Body of pancreas (tissue), 4 donors: ENCODE measurements at regions not wholly inside any gene's neighbourhood (a gene's known extent, or its start where the extent isn't known, plus 50 kb on each side); places are given as distances from the start of the nearest gene placed in this dataset.

Experiments
- ATAC-seq: fragments of 150-250 bp; one replicate; pipeline ENCODE4 v1.9.1; 2016
- DNase-seq, 4 donors: peaks; one replicate each; pipeline ENCODE4 v3.0.0-alpha.2; 2019
- H3K27ac ChIP-seq, 4 donors: fragments of 200-600 bp; sonication (generic); 1 replicate in 3 of 4; 2 replicates in 1 of 4; pipeline versions ENCODE4 v1.5.1 to v1.6.1; 2016 to 2019; ENCODE audit warnings: mild to moderate bottlenecking in 1 of 4, mixed read lengths in 1 of 4, moderate library complexity in 1 of 4
- H3K27me3 ChIP-seq, 2 donors: fragments of 200-600 bp; sonication (generic); one replicate each; pipeline ENCODE4 v1.6.0; 2016; ENCODE audit warnings: mild to moderate bottlenecking in 1 of 2
- H3K36me3 ChIP-seq, 2 donors: fragments of 200-600 bp; sonication (generic); replicated peaks in 1 of 2; 2 replicates each; pipeline ENCODE4 v1.5.1; 2016; ENCODE audit warnings: low read depth in 2 of 2; ENCODE audit not compliant: insufficient read depth in 1 of 2
- H3K4me1 ChIP-seq: fragments of 200-600 bp; sonication (generic); one replicate; pipeline ENCODE4 v1.6.0; 2016
- H3K4me3 ChIP-seq, 2 donors: fragments of 200-600 bp; sonication (generic); 1 replicate in 1 of 2; 2 replicates in 1 of 2; pipeline ENCODE4 v1.5.1; 2016 to 2019
- H3K9me3 ChIP-seq, 3 donors: fragments of 200-600 bp; sonication (generic); 1 replicate in 2 of 3; 2 replicates in 1 of 3; pipeline ENCODE4 v1.5.1; 2016
- POLR2A ChIP-seq, 3 donors: fragments of 450-650 bp; IDR thresholded peaks; one replicate each; pipeline ENCODE4 v1.6.1; 2016; ENCODE audit warnings: antibody characterized with exemption in 3 of 3, mild to moderate bottlenecking in 2 of 3
- WGBS, 2 donors: methylation state at CpG; one replicate each; pipeline ENCODE4 v1.1.5; 2017; 5-methylcytosine and 5-hydroxymethylcytosine counted together
- intact Hi-C: fragments of 100-400 bp; cut with DNase I; formaldehyde crosslinking; loops from one replicate; pipeline ENCODE4 v1.15.1; 2023
- TF ChIP-seq, protein P1 (sequence below), 7 experiments: fragments of 450-650 bp in 4 of 7; fragments of 200-600 bp in 3 of 7; sonication (generic) in 3 of 7; IDR thresholded peaks; one replicate each; pipeline ENCODE4 v1.5.1; 2016 to 2019; ENCODE audit warnings: antibody characterized with exemption in 7 of 7

DNA sequence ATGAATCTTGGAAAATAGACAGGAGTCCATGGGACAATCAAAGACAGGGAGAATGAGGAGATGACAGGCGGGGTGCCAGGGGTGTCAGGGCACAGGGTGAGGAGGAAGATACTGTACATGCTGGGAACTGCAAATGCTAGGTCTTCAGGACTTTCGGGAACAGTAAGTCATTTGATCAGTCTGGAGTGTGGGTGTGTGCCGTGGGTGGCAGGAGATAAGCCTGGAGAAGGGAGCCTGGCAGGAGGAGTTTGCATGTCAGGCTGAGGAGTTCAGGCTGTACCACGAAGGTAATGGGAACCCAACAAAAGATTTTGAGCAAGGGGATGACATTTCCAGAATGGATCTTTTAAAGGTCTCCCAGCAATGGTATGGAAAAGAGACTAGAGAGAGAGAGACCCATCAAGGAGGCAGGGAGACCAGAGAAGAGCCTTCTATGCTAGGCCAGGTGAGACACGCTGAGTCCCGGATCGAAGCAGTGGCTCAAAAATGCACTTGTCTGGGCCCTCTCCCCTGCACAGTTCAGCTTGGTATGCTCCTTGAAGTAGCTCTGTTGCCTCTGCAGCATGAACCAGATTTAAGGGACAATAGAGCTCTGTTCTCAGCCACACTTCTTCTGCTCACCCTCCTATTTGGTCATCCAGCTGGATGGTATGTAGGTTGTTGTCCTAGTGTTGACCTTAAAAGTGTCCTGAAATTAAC lies 77.0 kb upstream of the FER start:
- intact Hi-C loops, result no loop called here
- no peak for TF ChIP-seq POLR2A (IDR thresholded peaks at IDR 0.05)
- TF ChIP-seq, protein P1, sequence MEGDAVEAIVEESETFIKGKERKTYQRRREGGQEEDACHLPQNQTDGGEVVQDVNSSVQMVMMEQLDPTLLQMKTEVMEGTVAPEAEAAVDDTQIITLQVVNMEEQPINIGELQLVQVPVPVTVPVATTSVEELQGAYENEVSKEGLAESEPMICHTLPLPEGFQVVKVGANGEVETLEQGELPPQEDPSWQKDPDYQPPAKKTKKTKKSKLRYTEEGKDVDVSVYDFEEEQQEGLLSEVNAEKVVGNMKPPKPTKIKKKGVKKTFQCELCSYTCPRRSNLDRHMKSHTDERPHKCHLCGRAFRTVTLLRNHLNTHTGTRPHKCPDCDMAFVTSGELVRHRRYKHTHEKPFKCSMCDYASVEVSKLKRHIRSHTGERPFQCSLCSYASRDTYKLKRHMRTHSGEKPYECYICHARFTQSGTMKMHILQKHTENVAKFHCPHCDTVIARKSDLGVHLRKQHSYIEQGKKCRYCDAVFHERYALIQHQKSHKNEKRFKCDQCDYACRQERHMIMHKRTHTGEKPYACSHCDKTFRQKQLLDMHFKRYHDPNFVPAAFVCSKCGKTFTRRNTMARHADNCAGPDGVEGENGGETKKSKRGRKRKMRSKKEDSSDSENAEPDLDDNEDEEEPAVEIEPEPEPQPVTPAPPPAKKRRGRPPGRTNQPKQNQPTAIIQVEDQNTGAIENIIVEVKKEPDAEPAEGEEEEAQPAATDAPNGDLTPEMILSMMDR (IDR thresholded peaks at IDR 0.05), result no peak

DNA sequence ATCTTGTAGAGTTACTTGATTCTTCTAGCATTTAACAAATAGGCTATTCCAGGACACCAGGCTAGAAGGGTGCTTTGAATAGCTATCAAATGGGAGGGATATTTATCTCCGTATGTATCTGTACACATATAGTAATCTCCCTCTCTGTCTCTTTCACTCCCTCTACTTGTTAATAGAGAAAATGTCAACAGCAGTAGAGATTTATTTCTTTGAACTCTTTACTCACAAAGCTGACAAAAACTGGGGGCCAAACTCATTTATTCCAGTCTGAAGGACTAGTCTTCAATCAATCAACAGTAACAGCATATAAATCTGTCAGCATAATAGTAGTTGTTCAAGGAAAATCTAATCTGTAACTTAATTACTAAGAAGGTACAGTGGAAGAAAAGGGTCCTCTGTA lies 78.2 kb upstream of the FER start:
- no peaks in the 10 kb centered on the region for H3K4me1 ChIP-seq
- H3K36me3 ChIP-seq, result no peaks in the 10 kb centered on the region
- ATAC-seq (no peak), DNase-seq (no peak)
- intact Hi-C loops, result no loop called here
- TF ChIP-seq, protein P1 (IDR thresholded peaks at IDR 0.05), result no peak
- TF ChIP-seq POLR2A (IDR thresholded peaks at IDR 0.05), result no peak
- H3K4me3 ChIP-seq, result no peak overlapping the region
- no peak overlapping the region for H3K27ac ChIP-seq
- H3K9me3 ChIP-seq, result no peaks in the 10 kb centered on the region
- 81 to 84% methylated on average over 1 of the region's 1 CpG for WGBS, 2 donors
- H3K27me3 ChIP-seq, result no peaks in the 10 kb centered on the region

More for the DNA sequence above, 77.0 kb upstream of the FER start:
- Histone ChIP-seq H3K27ac (no peak overlapping the region), H3K4me3 (no peak overlapping the region), H3K36me3 (no peaks in the 10 kb centered on the region), H3K9me3 (no peaks in the 10 kb centered on the region), H3K27me3 (no peaks in the 10 kb centered on the region), H3K4me1 (no peaks in the 10 kb centered on the region)
- 25 to 41% methylated on average over 7 of the region's 7 CpGs for WGBS, 2 donors
- ATAC-seq (peak; percentile 62), DNase-seq (no peak)

DNA sequence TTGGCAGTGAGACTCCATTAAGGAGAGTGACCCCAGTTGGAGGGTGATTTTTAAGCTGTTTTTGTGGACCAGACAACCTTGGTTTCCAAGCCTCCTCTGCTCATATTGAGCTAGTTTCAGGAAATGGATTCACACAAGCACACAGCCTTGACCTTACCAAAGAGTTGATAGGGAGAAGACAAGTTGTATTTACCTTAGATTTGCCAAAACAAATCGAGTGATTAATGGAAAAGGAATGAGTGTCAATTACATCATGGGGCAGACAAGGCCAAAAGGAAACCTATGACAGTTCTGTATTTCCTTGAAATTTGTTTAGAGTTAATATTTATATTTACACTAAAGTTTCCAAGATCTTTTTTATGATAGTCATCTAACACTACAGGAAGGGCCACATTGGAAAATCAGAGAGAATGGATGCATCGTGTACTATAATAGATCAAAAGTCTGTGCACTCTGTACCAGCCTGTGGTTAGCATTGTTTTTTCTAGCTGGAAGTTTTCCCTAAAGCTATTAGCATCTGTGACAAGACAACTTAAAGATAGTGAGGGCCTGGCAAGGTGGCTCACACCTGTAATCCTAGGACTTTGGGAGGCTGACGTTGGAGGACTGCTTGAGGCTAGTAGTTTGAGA lies 86.0 kb upstream of the FER start:
- no peaks in the 10 kb centered on the region for H3K9me3 ChIP-seq
- H3K27ac ChIP-seq, result no peak overlapping the region
- TF ChIP-seq POLR2A (IDR thresholded peaks at IDR 0.05), result no peak
- TF ChIP-seq, protein P1 (IDR thresholded peaks at IDR 0.05), result no peak
- intact Hi-C loops, result no loop called here
- no peak overlapping the region for H3K4me3 ChIP-seq
- no peaks in the 10 kb centered on the region for H3K36me3 ChIP-seq
- ATAC-seq (peak; percentile 64), DNase-seq (no peak)
- 49 to 57% methylated on average over 3 of the region's 3 CpGs for WGBS, 2 donors
- no peaks in the 10 kb centered on the region for H3K27me3 ChIP-seq
- H3K4me1 ChIP-seq, result peaks cover 7% of the 10 kb centered on the region

DNA sequence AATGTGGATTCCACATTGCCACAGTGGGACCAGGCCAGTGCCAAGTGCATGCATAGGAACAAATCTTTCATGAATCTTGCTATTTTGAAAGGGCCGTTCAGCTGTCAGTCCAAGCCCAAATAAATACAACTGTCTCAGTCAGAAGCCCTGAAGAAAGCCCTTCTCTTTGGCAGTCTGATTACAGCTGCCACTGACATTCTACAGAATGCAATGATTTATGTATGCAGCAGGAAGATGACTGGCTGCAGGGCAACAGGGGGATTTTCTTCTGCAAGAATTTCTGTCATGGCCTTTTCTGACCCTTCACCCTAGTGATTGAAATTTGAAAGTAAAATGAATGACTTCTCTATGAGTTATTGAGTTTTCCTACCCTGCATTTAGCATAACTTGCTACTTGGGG lies 86.7 kb upstream of the FER start:
- Histone ChIP-seq H3K9me3 (no peaks in the 10 kb centered on the region), H3K4me1 (peaks cover 7% of the 10 kb centered on the region), H3K27ac (no peak overlapping the region), H3K36me3 (no peaks in the 10 kb centered on the region), H3K27me3 (no peaks in the 10 kb centered on the region), H3K4me3 (no peak overlapping the region)
- TF ChIP-seq POLR2A (IDR thresholded peaks at IDR 0.05), result no peak
- TF ChIP-seq, protein P1 (IDR thresholded peaks at IDR 0.05), result no peak
- DNase-seq (no peak), ATAC-seq (no peak)
- 55 to 63% methylated on average over 1 of the region's 1 CpG for WGBS, 2 donors
- intact Hi-C loops, result no loop called here

DNA sequence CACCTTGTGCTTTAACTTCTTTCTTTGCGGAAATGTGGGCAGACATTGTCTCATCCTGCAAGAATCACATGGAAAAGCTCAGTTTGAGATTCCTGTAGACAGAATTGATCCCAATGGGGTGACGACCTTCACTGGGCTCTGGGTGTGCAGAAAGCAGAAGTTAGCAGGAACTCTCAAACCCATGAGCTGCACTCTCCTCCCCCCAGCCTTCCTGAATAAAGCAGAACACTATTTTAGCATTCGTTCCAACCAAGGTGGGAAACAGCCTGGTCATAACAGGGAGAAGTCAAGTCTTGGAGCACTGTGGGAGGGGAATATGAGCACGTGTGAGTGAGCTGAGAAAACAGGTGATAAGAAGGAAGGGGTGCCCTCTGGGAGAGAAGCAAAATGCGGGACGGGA lies 87.4 kb upstream of the FER start:
- Histone ChIP-seq H3K9me3 (no peaks in the 10 kb centered on the region), H3K27me3 (no peaks in the 10 kb centered on the region), H3K36me3 (no peaks in the 10 kb centered on the region), H3K4me3 (no peak overlapping the region), H3K27ac (no peak overlapping the region), H3K4me1 (peaks cover 7% of the 10 kb centered on the region)
- TF ChIP-seq, protein P1 (IDR thresholded peaks at IDR 0.05), result no peak
- TF ChIP-seq POLR2A (IDR thresholded peaks at IDR 0.05), result no peak
- 74 to 77% methylated on average over 6 of the region's 6 CpGs for WGBS, 2 donors
- DNase-seq (no peak), ATAC-seq (no peak)
- intact Hi-C loops, result no loop called here
